ENCODE measurements at regions not wholly inside any gene's neighbourhood (a gene's known extent, or its start where the extent isn't known, plus 50 kb on each side); places are given as distances from the start of the nearest gene placed in this dataset.

- H3K4me2 ChIP-seq (ENCODE audit: low read depth, low read length) = no peak overlapping the region
Measured at GRCh38 chr10:130635528-130635927, 499.3 kb downstream of the GLRX3 start.

More at GRCh38 chr10:130635528-130635927, 499.3 kb downstream of the GLRX3 start:
- Histone ChIP-seq H2BK20ac (ENCODE audit: low read depth, low read length) (no peak overlapping the region), H4K5ac (ENCODE audit: low read depth, low read length) (no peak overlapping the region), H3K4me1 (ENCODE audit: control insufficient read depth, insufficient read depth, low read length) (no peaks in the 10 kb centered on the region), H4K20me1 (ENCODE audit: insufficient read depth, low read length) (no peaks in the 10 kb centered on the region), H3K36me3 (ENCODE audit: control insufficient read depth, insufficient read depth, low read length) (no peaks in the 10 kb centered on the region), H3K4me3 (ENCODE audit: insufficient read depth, low read depth, low read length) (no peak overlapping the region), H3K27ac (ENCODE audit: insufficient read depth, low read length) (no peak overlapping the region), H3K14ac (replicated peaks; ENCODE audit: low read depth, low read length) (no peak overlapping the region), H3K9ac (ENCODE audit: low read depth, low read length) (no peak overlapping the region), H2BK15ac (ENCODE audit: low read depth, low read length) (no peak overlapping the region), H3K9me1 (ENCODE audit: insufficient read depth, low read length) (no peaks in the 10 kb centered on the region), H2AK9ac (replicated peaks; ENCODE audit: low read depth, low read length, poor library complexity) (no peak overlapping the region), H3K4ac (ENCODE audit: low read depth, low read length) (no peak overlapping the region), H4K91ac (ENCODE audit: insufficient read depth, low read depth, low read length) (no peak overlapping the region), H2BK120ac (ENCODE audit: low read depth, low read length) (no peak overlapping the region), H3K79me1 (ENCODE audit: low read depth in 1 of 2, low read length in 2 of 2) (no peaks in the 10 kb centered on the region), H3K18ac (ENCODE audit: low read depth, low read length) (no peak overlapping the region), H2AFZ (replicated peaks; ENCODE audit: low read length, poor library complexity) (no peak overlapping the region), H3K23ac (ENCODE audit: low read depth, low read length) (no peak overlapping the region), H2AK5ac (ENCODE audit: low read depth, low read length) (no peak overlapping the region), H4K8ac (ENCODE audit: low read depth in 2 of 2, low read length in 2 of 2) (no peak overlapping the region), H3K9me3 (ENCODE audit: control insufficient read depth, insufficient read depth, low read length) (peaks cover 24% of the 10 kb centered on the region), H3K56ac (ENCODE audit: extremely low read depth, insufficient read depth, low read length) (no peak overlapping the region), H2BK5ac (ENCODE audit: low read depth, low read length, poor library complexity, severe bottlenecking) (no peak overlapping the region), H3K27me3 (ENCODE audit: control insufficient read depth, insufficient read depth, low read length) (no peaks in the 10 kb centered on the region)
- POLR2A ChIA-PET (ENCODE audit: unreplicated experiment) = no interaction called here
- in situ Hi-C loops (cut with MboI; ENCODE audit: low sequenced_read_pairs) = no loop called here
- DNase-seq (no peak), ATAC-seq (ENCODE audit: low read depth) (no peak)
- intact Hi-C loops (cut with micrococcal nuclease) = no loop called here
- 60% methylated on average over 5 of the region's 9 CpGs; no CpG with 5 or more reads in 1 of the 2 experiments for WGBS, 2 experiments (ENCODE audit: extremely low coverage in 2 of 2, insufficient read length in 1 of 2)
- no peak for TF ChIP-seq BHLHE40 (IDR thresholded peaks at IDR 0.05; ENCODE audit: low read depth, low read length)
- no peak for TF ChIP-seq CHD1 (IDR thresholded peaks at IDR 0.05; ENCODE audit: low read depth, low read length)
- no peak for TF ChIP-seq USF2 (IDR thresholded peaks at IDR 0.05; ENCODE audit: low read depth, low read length)
- TF ChIP-seq CTCF (conservative IDR thresholded peaks at IDR 0.05; ENCODE audit: low read depth, low read length) = no peak
- no peak for TF ChIP-seq FOS (IDR thresholded peaks at IDR 0.05; ENCODE audit: low read depth, low read length)
- TF ChIP-seq CEBPB (IDR thresholded peaks at IDR 0.05; ENCODE audit: low read depth, low read length) = no peak
- dilution Hi-C loops (cut with HindIII; ENCODE audit: low sequenced_read_pairs, unreplicated experiment) = no loop called here
- CTCF ChIA-PET = no interaction called here
- BruUV-seq (replicated peaks) = no TSS peak
